H1 (cell line): ENCODE measurements at regions not wholly inside any gene's neighbourhood (a gene's known extent, or its start where the extent isn't known, plus 50 kb on each side); places are given as distances from the start of the nearest gene placed in this dataset.
"Not testable (repeated sequence)": the region's sequence is repeated elsewhere in the genome, so short reads cannot be mapped to it uniquely, and the experiment has no call there.

ENCODE experiments used
- CTCF ChIA-PET: fragments of 300-600 bp; sonication (Branson Sonifier 250); formaldehyde crosslinking; loops from one replicate; lab custom pipeline; 2021; ENCODE audit not compliant: partially characterized antibody; lab: Charles Lee
- POLR2A ChIA-PET: fragments of 300-600 bp; sonication (Branson Sonifier 250); formaldehyde crosslinking; loops from one replicate; lab custom pipeline; 2021; ENCODE audit warnings: inconsistent platforms; ENCODE audit not compliant: partially characterized antibody; lab: Charles Lee
- DNase-seq, 2 experiments: peaks; one replicate each; pipeline versions ENCODE4 v3.0.0 to v3.0.0-alpha.2; 2010 to 2022; ENCODE audit warnings: low spot score in 2 of 2, low read depth in 1 of 2, mixed read lengths in 1 of 2
- FAIRE-seq: peaks from 2 replicates; lab custom pipeline; 2011; peaks lifted over from hg19 to GRCh38; lab: Jason Lieb, UNC
- H2AFZ ChIP-seq: 2 replicates; pipeline ENCODE4 v1.8.1; 2012; ENCODE audit warnings: low read length, inconsistent platforms
- H2AK5ac ChIP-seq: 2 replicates; pipeline ENCODE4 v1.6.1; 2013; ENCODE audit warnings: low read depth, low read length
- H2BK120ac ChIP-seq: replicated peaks from 2 replicates; pipeline ENCODE3; 2013; ENCODE audit warnings: low read depth, low read length, inconsistent platforms
- H2BK12ac ChIP-seq: 2 replicates; pipeline ENCODE4 v1.6.1; 2013; ENCODE audit warnings: low read depth, low read length
- H2BK15ac ChIP-seq: 2 replicates; pipeline ENCODE4 v1.6.1; 2013; ENCODE audit warnings: low read length
- H2BK20ac ChIP-seq: 2 replicates; pipeline ENCODE4 v1.6.1; 2013; ENCODE audit warnings: low read length
- H2BK5ac ChIP-seq: 2 replicates; pipeline ENCODE4 v1.6.1; 2013; ENCODE audit warnings: low read depth, low read length
- H3K14ac ChIP-seq: 2 replicates; pipeline ENCODE4 v1.6.1; 2013; ENCODE audit warnings: inconsistent platforms; ENCODE audit not compliant: insufficient read length
- H3K18ac ChIP-seq: 2 replicates; pipeline ENCODE4 v1.6.1; 2013; ENCODE audit warnings: low read length; ENCODE audit errors: extremely low read depth
- H3K23ac ChIP-seq: 2 replicates; pipeline ENCODE4 v1.6.1; 2013; ENCODE audit warnings: inconsistent platforms; ENCODE audit not compliant: insufficient read length
- H3K23me2 ChIP-seq: 2 replicates; pipeline ENCODE4 v1.6.1; 2013; ENCODE audit warnings: low read depth, low read length
- H3K27ac ChIP-seq: 2 replicates; pipeline ENCODE4 v1.6.1; 2011; ENCODE audit warnings: low read depth, low read length, inconsistent platforms
- H3K27me3 ChIP-seq, 4 experiments: replicated peaks in 1 of 4; 1 replicate in 1 of 4; 2 replicates in 3 of 4; pipeline versions ENCODE4 v1.6.1 to v1.8.1; 2011 to 2013; ENCODE audit warnings: low read length in 3 of 4, mild to moderate bottlenecking in 3 of 4, inconsistent platforms in 2 of 4, mixed read lengths in 2 of 4, moderate library complexity in 1 of 4; ENCODE audit not compliant: control insufficient read depth in 3 of 4, insufficient read depth in 3 of 4; ENCODE audit errors: extremely low read depth in 1 of 4
- H3K36me3 ChIP-seq, 4 experiments: 2 replicates each; pipeline versions ENCODE4 v1.6.1 to v1.8.1; 2011 to 2013; ENCODE audit warnings: mild to moderate bottlenecking in 4 of 4, low read length in 3 of 4, moderate library complexity in 2 of 4, control low read depth in 1 of 4, inconsistent platforms in 1 of 4; ENCODE audit not compliant: insufficient read depth in 4 of 4, control insufficient read depth in 2 of 4
- H3K4ac ChIP-seq: replicated peaks from 2 replicates; pipeline ENCODE3; 2013; ENCODE audit warnings: low read length, low read depth, mixed read lengths, inconsistent platforms; ENCODE audit not compliant: insufficient read length
- H3K4me1 ChIP-seq, 4 experiments: replicated peaks in 1 of 4; 1 replicate in 1 of 4; 2 replicates in 3 of 4; pipeline versions ENCODE4 v1.6.1 to v1.8.1; 2011 to 2013; ENCODE audit warnings: low read length in 3 of 4, inconsistent platforms in 2 of 4, mixed read lengths in 1 of 4; ENCODE audit not compliant: insufficient read depth in 4 of 4, control insufficient read depth in 3 of 4
- H3K4me2 ChIP-seq, 2 experiments: 2 replicates each; pipeline versions ENCODE4 v1.6.1 to v1.8.1; 2011 to 2013; ENCODE audit warnings: low read depth in 2 of 2, low read length in 2 of 2, control low read depth in 1 of 2, inconsistent platforms in 1 of 2, mild to moderate bottlenecking in 1 of 2; ENCODE audit not compliant: insufficient read depth in 1 of 2
- H3K4me3 ChIP-seq, 4 experiments: fragments of 200-600, 300-600 bp in 1 of 4; sonication (generic), shearing (Covaris generic), sonication (Bioruptor Twin) in 1 of 4; 2 replicates each; pipeline versions ENCODE4 v1.5.1 to v1.8.1; 2011 to 2016; ENCODE audit warnings: low read length in 4 of 4, low read depth in 3 of 4, control low read depth in 2 of 4, inconsistent platforms in 2 of 4, mild to moderate bottlenecking in 2 of 4, mixed read lengths in 1 of 4, moderate library complexity in 1 of 4; ENCODE audit not compliant: insufficient read depth in 2 of 4; ENCODE audit errors: extremely low read depth in 1 of 4
- H3K56ac ChIP-seq: replicated peaks from 2 replicates; pipeline ENCODE3; 2013; ENCODE audit warnings: low read depth, mild to moderate bottlenecking, mixed read lengths, low read length, inconsistent platforms; ENCODE audit not compliant: insufficient read length
- H3K79me1 ChIP-seq: 2 replicates; pipeline ENCODE4 v1.6.1; 2013; ENCODE audit warnings: low read depth, low read length, control low read depth
- H3K79me2 ChIP-seq, 2 experiments: 2 replicates each; pipeline versions ENCODE4 v1.6.1 to v1.8.1; 2012 to 2013; ENCODE audit warnings: low read length in 2 of 2, mild to moderate bottlenecking in 2 of 2, inconsistent platforms in 1 of 2; ENCODE audit not compliant: insufficient read depth in 2 of 2, control insufficient read depth in 1 of 2
- H3K9ac ChIP-seq, 4 experiments: replicated peaks in 1 of 4; 1 replicate in 1 of 4; 2 replicates in 3 of 4; pipeline versions ENCODE4 v1.6.1 to v1.8.1; 2011 to 2013; ENCODE audit warnings: low read depth in 3 of 4, low read length in 3 of 4, control low read depth in 2 of 4, mild to moderate bottlenecking in 2 of 4, moderate library complexity in 2 of 4, inconsistent platforms in 1 of 4; ENCODE audit errors: extremely low read depth in 1 of 4
- H3K9me3 ChIP-seq, 2 experiments: 2 replicates each; pipeline versions ENCODE4 v1.6.1 to v1.8.1; 2012 to 2013; ENCODE audit warnings: mild to moderate bottlenecking in 2 of 2, moderate library complexity in 2 of 2, control low read depth in 1 of 2, inconsistent platforms in 1 of 2, low read depth in 1 of 2, low read length in 1 of 2, mixed read lengths in 1 of 2; ENCODE audit not compliant: insufficient read depth in 2 of 2
- H4K20me1 ChIP-seq, 2 experiments: replicated peaks in 1 of 2; 2 replicates each; pipeline versions ENCODE3 to v1.8.1; 2011 to 2013; ENCODE audit warnings: inconsistent platforms in 2 of 2, low read length in 2 of 2, mild to moderate bottlenecking in 1 of 2; ENCODE audit not compliant: insufficient read depth in 2 of 2, control insufficient read depth in 1 of 2
- H4K5ac ChIP-seq: 2 replicates; pipeline ENCODE4 v1.6.1; 2013; ENCODE audit warnings: low read length, low read depth, mixed read lengths, inconsistent platforms; ENCODE audit not compliant: insufficient read length
- H4K8ac ChIP-seq: 2 replicates; pipeline ENCODE4 v1.8.0; 2013; ENCODE audit warnings: mild to moderate bottlenecking, moderate library complexity, low read length, inconsistent platforms; ENCODE audit not compliant: insufficient read depth; ENCODE audit errors: extremely low read depth
- H4K91ac ChIP-seq: replicated peaks from 2 replicates; pipeline ENCODE3; 2013; ENCODE audit warnings: low read length, mixed read lengths, inconsistent platforms; ENCODE audit not compliant: insufficient read length
- WGBS, 2 experiments: shearing (Covaris generic) in 1 of 2; methylation state at CpG; one replicate each; pipeline versions ENCODE4 v1.1.6 to v1.1.7; 2013 to 2015; ENCODE audit warnings: low lambda C conversion rate in 2 of 2, mixed read lengths in 2 of 2, inconsistent platforms in 1 of 2, low coverage in 1 of 2, missing lambda C conversion rate in 1 of 2; ENCODE audit not compliant: insufficient replicate concordance in 2 of 2, insufficient coverage in 1 of 2, insufficient read length in 1 of 2; ENCODE audit errors: extremely low coverage in 1 of 2, missing lambda C conversion rate in 1 of 2; 5-methylcytosine and 5-hydroxymethylcytosine counted together

DNA sequence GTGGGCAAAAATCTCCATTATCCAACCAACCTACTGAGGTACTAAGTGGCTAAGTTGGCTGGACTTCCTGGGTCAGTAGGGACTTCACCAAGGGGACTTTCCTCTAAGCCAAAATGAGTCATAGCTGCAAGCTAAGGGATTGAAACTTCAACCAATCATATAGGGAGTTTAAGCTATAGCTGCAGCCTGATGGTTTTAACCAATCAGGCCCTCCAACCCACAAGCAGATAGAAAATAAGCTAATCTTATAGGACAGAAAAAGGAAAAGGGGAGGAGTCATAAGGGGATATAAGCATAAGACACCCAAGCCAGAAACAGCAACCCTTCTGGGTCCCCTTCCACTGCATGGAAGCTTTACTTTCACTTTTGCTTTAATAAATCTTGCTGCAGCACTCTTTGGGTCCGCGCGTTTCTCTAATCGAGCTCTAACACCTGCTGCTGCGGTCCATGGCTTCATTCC lies 444.9 kb upstream of the NECTIN3 start:
- FAIRE-seq, H2AFZ ChIP-seq: not testable (repeated sequence)

More for the DNA sequence above, 444.9 kb upstream of the NECTIN3 start:
- H3K4me2 ChIP-seq, H3K9me3 ChIP-seq, H4K91ac ChIP-seq, H3K9ac ChIP-seq, H3K36me3 ChIP-seq, H3K4me1 ChIP-seq, H3K79me2 ChIP-seq, H2BK20ac ChIP-seq, H3K23ac ChIP-seq, H2BK12ac ChIP-seq, H3K27ac ChIP-seq, H3K18ac ChIP-seq, H3K56ac ChIP-seq, H3K27me3 ChIP-seq, H3K23me2 ChIP-seq, H4K8ac ChIP-seq, H4K20me1 ChIP-seq, POLR2A ChIA-PET, H3K79me1 ChIP-seq, H3K4me3 ChIP-seq, H4K5ac ChIP-seq, H2BK5ac ChIP-seq, H2BK120ac ChIP-seq, H2AK5ac ChIP-seq, DNase-seq, H2BK15ac ChIP-seq, H3K14ac ChIP-seq, H3K4ac ChIP-seq: not testable (repeated sequence)
- WGBS, 2 experiments: 95% methylated on average over 5 of the region's 5 CpGs; no CpG with 5 or more reads in 1 of the 2 experiments
- CTCF ChIA-PET: interaction anchor here (1.4 kb wide), 1 partner anchor 254 kb away, joined by 3 read pairs; no protein-coding TSS in a partner anchor
